ENCODE measurements at regions not wholly inside any gene's neighbourhood (a gene's known extent, or its start where the extent isn't known, plus 50 kb on each side); places are given as distances from the start of the nearest gene placed in this dataset.
"Not testable (repeated sequence)": the region's sequence is repeated elsewhere in the genome, so short reads cannot be mapped to it uniquely, and the experiment has no call there.

DNA sequence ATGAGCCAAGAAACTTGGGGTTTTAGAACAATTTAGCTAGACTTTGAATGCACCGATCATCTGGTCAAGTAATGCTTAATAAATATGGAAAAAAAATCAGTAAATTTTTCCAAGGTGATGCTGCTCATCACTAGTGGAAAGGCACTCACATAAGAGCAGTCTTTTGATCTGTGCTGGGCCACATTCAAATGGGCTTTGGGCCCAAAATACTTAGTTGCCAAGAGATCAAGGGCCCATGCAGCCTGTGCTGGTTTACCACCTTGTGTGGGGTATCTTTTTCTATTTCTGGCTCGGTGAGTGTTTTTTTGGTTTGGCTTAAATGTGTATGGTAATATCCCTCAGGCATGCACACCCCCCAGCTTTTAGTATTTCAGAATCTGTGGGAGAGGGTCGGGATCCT lies 943.2 kb downstream of the TMTC2 start:
- no peak for DNase-seq
- ATAC-seq = peak; percentile 40
- intact Hi-C loops (cut with micrococcal nuclease) = no loop called here

- intact Hi-C loops (cut with micrococcal nuclease) = no loop called here
- no peak for ATAC-seq
- no peak for DNase-seq
Observed at GRCh38 chr12:83622205-83622604, 935.5 kb downstream of the TMTC2 start.

GRCh38 chr12:83619973-83620372 lies 933.3 kb downstream of the TMTC2 start:
- intact Hi-C loops (cut with micrococcal nuclease) = no loop called here
- no peak for DNase-seq
- ATAC-seq = no peak

DNA sequence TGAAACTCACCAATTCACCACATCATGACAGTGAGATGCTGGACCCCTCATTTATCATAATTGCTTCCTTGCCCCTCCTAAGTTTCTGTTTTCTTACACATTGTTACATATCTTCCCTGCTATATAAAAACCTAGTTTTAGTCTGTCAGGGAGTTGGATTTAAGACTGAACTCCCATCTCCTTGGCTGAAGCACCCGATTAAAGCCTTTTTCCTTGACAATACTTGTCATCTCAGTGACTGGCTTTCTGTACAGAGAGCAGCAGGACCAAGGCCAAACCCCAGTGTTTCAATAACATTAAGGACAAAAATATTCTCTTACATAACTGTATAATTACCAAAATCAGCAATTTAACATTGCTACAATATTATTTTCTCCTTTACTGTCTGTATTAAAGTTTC lies 928.4 kb downstream of the TMTC2 start:
- no peak for ATAC-seq
- no peak for DNase-seq
- intact Hi-C loops (cut with micrococcal nuclease) = no loop called here

- intact Hi-C loops (cut with micrococcal nuclease) = no loop called here
- ATAC-seq (no peak), DNase-seq (no peak)
Observed at GRCh38 chr12:83613586-83614110, 926.9 kb downstream of the TMTC2 start.

DNA sequence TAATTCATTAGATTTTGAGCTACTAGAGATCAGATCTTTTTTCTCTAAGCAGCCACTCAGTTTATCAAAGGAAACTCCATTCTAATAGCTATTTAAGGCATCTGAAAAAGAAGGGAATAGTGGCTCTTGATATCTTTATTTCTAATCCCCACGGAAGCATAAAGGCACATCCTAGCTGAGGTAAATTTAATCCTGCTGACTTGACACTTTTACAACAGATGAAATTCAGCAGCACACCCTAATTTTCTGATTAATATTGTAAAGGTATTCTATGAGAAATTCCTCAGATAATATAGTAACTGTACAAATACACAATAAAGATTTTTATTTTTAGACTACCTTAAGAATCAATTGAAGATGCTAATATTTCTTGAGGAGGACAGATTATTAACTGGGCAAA lies 916.4 kb downstream of the TMTC2 start:
- ATAC-seq = no peak
- DNase-seq = no peak
- intact Hi-C loops (cut with micrococcal nuclease) = no loop called here

- DNase-seq (no peak), ATAC-seq (no peak)
- intact Hi-C loops (cut with micrococcal nuclease) = no loop called here
Observed at GRCh38 chr12:83575326-83575725, 888.6 kb downstream of the TMTC2 start.

DNA sequence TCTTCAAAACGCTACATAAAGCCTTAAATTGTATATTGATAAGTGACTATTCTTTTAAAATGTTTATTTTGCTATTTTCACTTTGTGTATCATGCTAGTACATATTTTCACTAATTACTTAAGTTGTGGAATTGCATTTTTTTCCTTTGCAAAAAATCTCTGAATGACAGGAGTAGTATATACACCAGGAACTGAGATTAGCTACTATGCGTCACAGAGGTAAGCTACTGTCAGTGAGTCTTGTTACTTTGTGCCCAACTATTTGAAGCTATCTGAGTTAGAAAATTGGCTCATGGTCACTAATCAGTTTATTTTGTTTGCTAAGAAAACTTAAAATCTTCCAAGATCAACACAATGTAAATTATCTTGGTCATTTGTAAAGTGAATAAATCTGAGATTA lies 887.4 kb downstream of the TMTC2 start:
- intact Hi-C loops (cut with micrococcal nuclease) = no loop called here
- ATAC-seq = no peak

DNA sequence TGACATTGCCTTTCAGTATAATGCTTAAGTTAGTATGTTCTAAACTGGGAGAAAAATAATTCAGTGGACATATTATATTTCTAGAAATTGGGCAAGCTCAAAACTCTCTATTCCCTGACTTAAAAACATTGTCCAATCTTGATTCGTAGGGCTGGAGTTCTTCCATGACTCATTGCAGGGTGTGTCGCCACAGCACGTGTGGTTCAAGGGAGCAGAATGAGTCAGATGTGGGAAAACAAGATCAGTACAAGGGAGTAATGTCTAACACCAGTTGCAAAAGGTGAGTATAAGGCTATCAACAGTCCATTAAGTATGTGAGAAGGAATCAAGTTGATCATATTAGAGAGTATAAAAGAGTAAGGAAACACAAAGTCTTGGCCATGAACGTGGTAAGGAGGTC lies 887.0 kb downstream of the TMTC2 start:
- intact Hi-C loops (cut with micrococcal nuclease) = no loop called here
- ATAC-seq = peak; percentile 64
- DNase-seq = peak; percentile 28

More for the DNA sequence above, 887.4 kb downstream of the TMTC2 start:
- no peak for DNase-seq

- no peak for DNase-seq
- intact Hi-C loops (cut with micrococcal nuclease) = no loop called here
- ATAC-seq = no peak
Observed at GRCh38 chr12:83559650-83560049, 872.9 kb downstream of the TMTC2 start.

DNA sequence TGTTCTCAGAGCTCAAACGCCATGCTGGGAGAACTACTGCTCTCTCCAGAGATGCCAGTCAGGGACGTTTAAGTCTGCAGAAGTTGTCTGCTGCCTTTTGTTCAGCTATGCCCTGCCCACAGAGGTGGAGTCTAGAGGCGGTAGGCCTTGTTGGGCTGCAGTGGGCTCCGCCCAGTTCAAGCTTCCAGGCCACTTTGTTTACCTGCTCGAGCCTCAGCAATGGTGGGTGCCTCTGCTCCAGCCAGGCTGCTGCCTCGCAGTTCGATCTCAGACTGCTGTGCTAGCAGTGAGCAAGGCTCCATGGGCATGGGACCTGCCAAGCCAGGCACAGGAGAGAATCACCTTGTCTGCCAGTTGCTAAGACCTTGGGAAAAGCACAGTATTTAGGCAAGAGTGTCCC lies 869.3 kb downstream of the TMTC2 start:
- ATAC-seq; intact Hi-C loops (cut with micrococcal nuclease); DNase-seq: not testable (repeated sequence)

GRCh38 chr12:83541446-83541845 lies 854.7 kb downstream of the TMTC2 start:
- DNase-seq = no peak
- no peak for ATAC-seq
- intact Hi-C loops (cut with micrococcal nuclease) = no loop called here

DNA sequence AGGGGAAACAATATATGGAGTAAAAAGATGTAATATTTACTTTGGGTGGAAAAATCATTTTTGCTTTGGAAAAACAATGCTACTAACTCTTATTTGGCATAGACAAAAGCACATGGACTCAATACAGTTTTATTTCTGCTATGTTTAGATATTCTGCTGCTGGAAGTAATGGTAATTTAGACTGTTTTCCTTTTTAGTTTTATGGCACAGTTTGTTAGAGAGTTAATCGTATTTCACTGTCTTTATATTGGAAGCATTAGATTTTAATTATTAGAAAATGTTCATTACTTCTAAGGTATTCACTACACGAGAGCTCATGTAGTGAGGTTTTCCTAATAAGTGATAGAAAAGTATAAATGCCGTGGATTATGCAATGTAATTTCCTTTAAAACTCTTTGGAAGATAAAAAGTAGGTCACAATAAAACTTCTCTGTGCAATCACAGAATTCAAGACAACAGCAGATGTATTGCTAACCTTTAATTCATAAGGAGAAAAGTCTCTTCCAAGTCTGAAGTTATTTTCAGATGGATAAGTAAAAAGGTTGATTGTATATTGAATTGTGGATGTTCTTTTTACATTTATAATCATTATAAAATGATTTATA lies 851.8 kb downstream of the TMTC2 start:
- ATAC-seq (no peak), DNase-seq (no peak)
- intact Hi-C loops (cut with micrococcal nuclease) = no loop called here

GRCh38 chr12:83537428-83538053 lies 850.8 kb downstream of the TMTC2 start:
- intact Hi-C loops (cut with micrococcal nuclease) = no loop called here

DNA sequence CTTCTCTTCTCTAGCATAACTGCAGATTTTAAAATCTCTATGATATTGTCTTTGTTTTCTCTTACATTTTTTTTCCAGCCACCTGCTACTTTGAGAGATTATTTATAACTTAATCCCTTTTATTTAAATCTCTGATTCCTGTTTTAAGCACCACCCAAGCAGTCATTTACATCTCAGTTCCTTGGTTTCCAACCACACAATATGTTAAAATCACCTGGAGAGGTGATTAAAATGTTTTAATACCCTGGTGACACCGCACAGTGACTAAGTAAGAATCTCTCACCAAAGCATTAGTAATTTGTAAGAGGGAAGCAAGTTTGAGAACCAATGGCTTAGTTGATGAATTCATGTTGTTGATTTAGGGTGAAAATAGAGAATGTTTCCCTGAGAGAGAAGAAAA lies 849.8 kb downstream of the TMTC2 start:
- no peak for DNase-seq
- intact Hi-C loops (cut with micrococcal nuclease) = no loop called here
- no peak for ATAC-seq

More at GRCh38 chr12:83537428-83538053, 850.8 kb downstream of the TMTC2 start:
- ATAC-seq = no peak
- no peak for DNase-seq

- no peak for DNase-seq
- ATAC-seq = no peak
- intact Hi-C loops (cut with micrococcal nuclease) = no loop called here
Observed at GRCh38 chr12:83528571-83528970, 841.9 kb downstream of the TMTC2 start.

- DNase-seq (no peak), ATAC-seq (no peak)
- intact Hi-C loops (cut with micrococcal nuclease) = no loop called here
Observed at GRCh38 chr12:83527810-83528209, 841.1 kb downstream of the TMTC2 start.

DNA sequence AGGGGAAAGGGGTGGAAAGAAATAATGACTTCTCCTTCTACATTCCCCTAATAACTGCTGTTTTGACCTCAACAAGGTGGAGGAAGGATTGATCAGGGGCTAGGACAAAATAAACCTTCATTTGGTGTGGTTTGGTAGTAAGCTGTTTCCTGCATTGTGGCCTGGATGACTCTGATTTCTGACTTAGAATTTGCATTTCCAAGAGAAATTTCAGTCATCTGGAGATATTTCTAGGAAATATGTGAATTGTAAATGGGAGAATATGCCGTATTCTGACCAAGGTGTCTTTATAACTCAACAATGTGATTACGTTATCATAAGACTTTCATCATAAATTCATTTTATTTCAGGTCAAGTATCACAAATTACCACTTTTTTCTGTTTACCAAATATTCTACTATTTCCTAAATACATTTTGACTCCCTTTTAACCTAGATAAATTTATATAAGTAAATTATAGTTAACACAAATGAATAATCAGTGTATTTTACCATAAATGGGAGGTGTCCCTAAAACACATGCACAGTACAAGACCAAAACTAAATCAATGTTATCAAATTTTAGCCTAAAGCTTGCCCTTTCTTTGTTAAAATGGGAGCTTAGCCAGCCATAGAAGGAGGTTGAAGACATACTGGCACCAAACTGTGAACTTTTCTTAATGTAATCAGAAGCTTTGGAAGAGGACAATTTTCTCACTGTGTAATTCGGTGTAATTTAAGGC lies 828.8 kb downstream of the TMTC2 start:
- no peak for ATAC-seq
- no peak for DNase-seq
- intact Hi-C loops (cut with micrococcal nuclease) = no loop called here

DNA sequence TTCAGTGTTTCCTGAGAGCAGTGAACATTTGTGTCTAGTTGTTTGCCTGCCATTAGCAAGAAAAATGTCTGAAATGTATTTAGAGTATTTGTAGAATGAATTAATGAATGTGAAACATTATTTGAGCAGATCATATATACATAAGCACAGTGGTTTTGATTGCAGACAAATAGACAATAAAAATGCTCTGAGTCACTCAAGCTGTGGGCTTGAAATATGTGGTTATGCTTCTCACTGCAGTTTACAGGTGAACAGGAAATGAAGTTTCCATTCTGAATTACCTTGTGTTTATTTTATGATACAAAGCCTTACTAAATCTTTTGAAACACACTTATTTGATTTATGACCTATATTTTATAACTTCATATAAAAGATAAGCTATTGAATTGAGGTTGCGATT lies 827.7 kb downstream of the TMTC2 start:
- intact Hi-C loops (cut with micrococcal nuclease) = no loop called here
- ATAC-seq (no peak), DNase-seq (no peak)

DNA sequence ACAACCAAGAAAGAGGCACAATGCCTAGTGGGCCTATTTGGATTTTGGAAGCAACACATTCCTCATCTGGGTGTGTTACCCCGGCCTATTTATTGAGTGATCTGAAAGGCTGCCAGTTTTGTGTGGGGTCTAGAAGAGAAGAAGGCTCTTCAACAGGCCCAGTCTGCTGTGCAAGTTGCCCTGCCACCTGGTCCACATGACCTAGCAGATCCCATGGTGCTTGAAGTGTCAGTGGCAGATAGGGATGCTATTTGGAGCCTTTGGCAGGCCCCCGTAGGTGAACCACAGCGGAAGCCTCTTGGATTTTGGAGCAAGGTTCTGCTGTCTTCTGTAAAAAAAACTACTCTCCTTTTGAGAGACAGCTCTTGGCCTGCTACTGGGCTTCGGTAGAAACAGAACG lies 820.1 kb downstream of the TMTC2 start:
- ATAC-seq = no peak

DNA sequence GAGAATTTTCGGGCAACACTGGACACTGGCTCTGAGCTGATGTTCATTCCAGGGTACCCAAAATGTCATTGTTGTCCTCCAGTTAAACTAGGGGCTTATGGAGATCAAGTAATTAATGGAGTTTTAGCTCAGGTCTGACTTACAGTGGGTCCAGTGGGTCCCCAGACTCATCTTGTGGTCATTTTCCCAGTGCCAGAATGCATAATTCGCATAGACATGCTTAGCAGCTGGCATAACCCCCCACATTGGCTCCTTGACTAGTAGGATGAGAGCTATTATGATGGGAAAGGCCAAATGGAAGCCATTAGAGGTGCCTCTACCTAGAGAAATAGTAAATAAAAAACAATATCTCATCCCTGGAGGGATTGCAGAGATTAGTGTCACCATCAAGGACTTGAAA lies 818.9 kb downstream of the TMTC2 start:
- DNase-seq = no peak
- ATAC-seq = no peak
- intact Hi-C loops (cut with micrococcal nuclease) = no loop called here

More for the DNA sequence above, 820.1 kb downstream of the TMTC2 start:
- intact Hi-C loops (cut with micrococcal nuclease) = no loop called here
- DNase-seq = no peak

Measured in left ventricle myocardium superior (tissue), 1 donor.